CD4-positive, alpha-beta T cell treated with Interleukin-6 for 4 hours (primary cell): ENCODE measurements at regions not wholly inside any gene's neighbourhood (a gene's known extent, or its start where the extent isn't known, plus 50 kb on each side); places are given as distances from the start of the nearest gene placed in this dataset.
"Not testable (repeated sequence)": the region's sequence is repeated elsewhere in the genome, so short reads cannot be mapped to it uniquely, and the experiment has no call there.

Experiments used
- DNase-seq: peaks from one replicate; pipeline ENCODE4 v3.0.0-alpha.2; 2020; ENCODE audit warnings: mixed read lengths

DNA sequence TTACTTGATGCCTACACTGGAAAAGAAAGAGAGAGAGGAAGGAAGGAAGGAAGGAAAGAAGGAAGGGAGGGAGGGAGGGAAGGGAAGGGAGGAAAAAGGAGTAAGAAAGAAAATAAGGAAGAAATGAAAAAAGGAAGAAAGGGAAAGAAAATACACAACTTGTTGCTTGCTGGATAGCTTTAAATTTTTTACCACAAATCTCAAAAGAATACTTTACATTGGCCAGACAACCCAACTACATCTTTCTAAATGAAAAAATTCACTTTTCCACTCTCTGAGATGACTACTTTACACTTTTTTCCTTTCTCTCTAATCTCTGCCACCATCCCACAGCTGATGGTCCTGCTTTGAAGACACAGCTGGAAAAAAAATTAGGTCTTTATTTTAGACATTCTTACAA lies 228.9 kb upstream of the FAM78B start:
- DNase-seq = no peak

DNA sequence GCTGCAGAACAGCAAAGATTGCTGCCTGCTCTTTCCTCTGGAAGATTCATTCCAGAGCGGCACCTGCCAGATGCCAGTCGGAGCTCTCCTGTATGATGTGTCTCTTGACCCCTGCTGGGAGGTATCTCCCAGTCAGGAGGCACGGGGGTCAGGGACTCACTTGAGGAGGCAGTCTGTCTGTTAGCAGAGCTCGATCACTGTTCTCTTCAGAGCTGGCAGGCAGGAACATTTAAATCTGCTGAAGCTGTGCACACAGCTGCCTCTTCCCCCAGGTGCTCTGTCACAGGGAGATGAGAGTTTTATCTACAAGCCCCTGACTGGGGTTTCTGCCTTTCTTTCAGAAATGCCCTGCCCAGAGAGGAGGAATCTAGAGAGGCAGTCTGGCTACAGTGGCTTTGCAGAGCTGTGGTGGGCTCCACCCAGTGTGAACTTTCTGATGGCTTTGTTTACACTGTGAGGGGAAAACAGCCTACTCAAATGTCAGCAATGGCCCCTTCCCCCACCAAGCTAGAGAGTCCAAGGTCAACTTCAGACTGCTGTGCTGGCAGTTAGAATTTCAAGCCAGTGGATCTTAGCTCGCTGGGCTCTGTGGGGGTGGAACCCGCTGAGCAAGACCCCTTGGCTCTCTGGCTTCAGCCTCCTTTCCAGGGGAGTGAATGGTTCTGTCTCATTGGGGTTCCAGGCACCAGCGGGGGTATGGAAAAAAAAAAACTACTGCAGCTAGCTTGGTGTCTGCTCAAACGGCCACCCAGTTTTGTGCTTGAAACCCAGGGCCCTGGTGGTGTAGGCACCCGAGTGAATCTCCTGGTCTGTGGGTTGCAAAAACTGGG lies 242.7 kb upstream of the FAM78B start:
- not testable (repeated sequence) for DNase-seq

DNA sequence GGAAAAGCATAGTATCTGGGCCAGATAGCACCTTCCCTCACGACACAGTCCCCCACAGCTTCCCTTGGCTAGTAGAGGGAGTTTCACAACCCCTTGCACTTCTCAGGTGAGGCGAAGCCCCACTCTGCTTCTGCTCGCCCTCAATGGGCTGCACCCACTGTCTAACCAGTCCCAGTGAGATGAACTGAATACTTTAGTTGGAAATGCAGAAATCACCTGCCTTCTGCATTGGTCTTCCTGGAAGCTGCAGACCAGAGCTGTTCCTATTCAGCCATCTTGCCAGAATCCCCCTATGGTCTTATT lies 243.2 kb upstream of the FAM78B start:
- no peak for DNase-seq

DNA sequence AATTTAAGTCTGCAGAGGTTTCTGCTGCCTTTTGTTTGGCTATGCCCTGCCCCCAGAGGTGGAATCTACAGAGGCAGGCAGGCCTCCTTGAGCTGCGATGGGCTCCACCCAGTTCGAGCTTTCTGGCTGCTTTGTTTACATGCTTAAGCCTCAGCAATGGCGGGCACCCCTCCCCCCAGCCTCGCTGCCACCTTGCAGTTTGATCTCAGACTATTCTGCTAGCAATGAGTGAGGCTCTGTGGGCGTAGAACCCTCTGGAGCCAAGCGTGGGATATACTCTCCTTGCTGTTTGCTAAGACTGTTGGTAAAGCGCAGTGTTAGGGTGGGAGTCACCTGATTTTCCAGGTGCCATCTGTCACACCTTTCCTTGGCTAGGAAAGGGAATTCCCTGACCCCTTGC lies 250.0 kb upstream of the FAM78B start:
- not testable (repeated sequence) for DNase-seq

DNA sequence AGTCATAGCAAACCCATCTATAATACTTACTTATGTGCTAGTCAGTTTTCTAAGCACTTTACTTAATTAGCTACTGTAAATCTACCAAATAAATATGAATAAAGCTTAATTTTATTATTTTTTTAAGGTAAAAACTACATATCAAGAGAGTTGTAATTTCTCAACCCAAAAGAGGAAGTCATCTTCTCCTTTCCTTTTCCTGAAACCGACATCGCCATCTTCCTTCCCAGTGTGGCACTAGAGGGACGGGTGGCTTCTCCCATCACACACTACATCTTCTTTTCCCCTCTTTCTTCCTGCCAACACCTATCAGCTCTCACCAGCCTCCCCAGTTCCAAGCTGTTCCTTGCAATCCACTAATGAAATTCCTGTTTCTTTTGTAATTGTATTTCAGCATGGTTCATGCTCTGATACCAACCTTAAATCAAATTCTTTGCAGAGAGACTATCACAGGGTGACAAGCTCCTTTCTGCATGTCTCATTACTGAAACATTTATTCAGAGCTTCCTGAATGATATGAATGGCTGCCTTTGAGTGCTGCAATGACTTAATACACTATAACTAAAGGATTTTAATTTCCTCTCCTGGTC lies 251.6 kb upstream of the FAM78B start:
- DNase-seq = no peak

DNA sequence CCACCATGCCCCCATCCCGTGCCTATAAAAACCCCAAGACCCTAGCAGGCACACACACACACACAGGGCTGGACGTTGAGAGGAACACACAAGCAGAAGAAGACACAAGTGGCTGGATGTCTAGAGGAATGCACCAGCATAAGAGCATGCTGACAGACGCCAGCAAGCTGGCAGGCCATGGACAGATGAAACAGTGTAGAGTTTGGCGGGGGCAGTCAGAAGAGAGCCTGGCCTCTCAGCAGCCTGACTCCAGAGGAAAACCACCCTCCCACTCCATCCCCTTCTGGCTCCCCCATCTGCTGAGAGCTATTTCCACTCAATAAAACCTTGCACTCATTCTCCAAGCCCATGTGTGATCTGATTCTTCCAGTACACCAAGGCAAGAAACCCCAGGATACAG lies 255.8 kb upstream of the FAM78B start:
- not testable (repeated sequence) for DNase-seq

DNA sequence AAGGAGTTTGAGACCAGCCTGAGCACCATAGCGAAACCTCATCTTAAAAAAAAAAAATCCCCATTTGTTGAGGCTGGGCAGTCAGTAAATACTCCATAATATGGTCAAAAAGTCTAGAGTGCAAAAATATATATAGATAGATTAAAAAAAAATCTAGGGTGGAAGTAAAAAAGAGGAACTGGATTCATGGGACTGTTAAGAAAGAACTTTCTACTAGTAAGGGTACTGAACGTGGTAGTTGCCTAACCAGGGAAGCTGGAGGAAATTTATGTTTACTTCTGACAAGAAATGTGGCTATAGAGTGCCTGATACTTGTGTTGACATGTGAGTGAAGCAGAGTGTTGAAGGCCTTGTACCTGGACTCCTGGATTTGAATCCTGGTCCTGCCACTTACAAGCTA lies 265.9 kb upstream of the FAM78B start:
- no peak for DNase-seq

DNA sequence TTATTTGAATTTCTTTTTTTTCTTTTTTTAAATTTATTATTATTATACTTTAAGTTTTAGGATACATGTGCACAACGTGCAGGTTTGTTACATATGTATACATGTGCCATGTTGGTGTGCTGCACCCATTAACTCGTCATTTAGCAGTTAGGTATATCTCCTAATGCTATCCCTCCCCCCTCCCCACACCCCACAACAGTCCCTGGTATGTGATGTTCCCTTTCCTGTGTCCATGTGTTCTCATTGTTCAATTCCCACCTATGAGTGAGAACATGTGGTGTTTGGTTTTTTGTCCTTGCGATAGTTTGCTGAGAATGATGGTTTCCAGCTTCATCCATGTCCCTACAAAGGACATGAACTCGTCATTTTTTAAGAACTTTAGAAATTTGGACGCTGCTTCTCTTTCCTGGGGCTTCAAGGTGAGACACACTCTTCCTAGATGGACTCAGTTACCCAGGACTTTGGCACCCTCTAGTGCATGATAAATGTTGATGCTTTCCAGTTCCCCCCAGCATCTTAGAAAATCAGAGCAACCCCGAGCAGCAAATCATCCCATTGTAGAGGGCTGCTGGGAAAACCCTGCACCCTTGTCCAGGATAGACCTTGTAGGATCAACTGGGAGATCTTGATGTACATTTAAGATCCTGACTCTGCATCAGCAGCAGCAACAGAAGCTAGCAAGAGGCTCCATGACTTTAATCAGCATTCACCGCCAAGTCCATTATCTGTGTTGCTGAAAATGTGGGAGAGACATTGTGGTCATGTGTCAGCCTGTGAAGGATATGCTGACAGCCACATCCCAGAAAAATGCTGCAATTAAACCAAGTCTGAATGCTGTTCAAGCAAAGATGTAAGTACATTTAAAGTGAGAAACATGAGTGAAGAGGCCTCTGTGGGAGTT lies 266.9 kb upstream of the FAM78B start:
- not testable (repeated sequence) for DNase-seq

DNA sequence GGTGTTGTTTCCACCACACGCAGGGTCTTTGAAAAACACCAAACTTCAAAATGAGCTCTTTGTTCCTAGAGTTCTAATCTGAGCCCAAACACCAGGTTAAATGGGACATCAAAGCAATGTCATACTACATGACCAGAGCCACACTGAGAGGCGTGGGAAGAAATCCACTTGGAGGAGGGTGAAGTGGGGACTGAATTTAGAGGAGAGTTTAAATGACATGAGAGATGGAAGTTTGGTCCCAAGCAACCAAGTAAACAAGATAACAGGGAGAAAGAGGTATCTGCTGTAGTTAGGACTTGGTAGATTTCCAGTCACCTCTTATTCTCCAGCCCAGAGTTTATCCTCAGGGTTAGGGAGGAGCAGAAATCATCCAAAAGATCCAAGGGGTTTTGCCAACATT lies 290.9 kb upstream of the FAM78B start:
- no peak for DNase-seq

DNA sequence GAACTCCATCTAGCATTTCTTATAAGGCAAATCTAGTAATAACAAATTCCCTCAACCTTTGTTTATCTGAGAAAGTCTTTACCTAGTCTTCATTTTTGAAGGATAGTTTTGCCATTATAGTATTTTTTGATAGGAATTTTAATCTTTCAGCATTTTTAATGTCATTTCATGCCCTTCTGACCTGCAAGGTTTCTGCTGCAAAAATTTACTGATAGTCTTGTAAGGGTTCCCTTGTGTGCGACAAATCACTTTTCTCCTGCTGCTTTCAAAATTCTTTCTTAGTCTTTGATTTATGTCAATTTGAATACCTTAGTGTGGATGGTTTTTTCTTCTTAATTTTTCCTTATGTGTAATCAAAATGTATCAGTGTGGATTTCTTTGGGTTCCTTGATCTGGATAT lies 297.5 kb upstream of the FAM78B start:
- DNase-seq = no peak

DNA sequence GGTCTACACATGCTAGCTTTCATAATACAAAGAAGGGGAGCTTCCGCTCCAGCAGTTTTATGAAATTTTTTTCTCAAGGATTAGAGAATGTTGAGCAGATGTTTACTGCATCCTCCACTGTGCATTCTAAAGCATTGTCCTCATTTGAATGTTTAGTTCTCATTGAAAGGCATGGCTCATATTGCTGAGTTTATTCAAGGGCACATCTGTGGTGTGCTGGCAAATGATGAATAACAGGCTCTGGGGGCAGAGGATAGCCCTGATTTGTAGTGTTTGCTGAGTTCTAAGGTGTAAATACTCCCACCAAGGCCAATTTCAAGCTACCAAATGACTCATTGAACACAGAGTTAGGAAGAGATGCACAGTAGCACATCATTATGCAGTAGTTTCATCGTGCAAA lies 303.2 kb upstream of the FAM78B start:
- DNase-seq = no peak

DNA sequence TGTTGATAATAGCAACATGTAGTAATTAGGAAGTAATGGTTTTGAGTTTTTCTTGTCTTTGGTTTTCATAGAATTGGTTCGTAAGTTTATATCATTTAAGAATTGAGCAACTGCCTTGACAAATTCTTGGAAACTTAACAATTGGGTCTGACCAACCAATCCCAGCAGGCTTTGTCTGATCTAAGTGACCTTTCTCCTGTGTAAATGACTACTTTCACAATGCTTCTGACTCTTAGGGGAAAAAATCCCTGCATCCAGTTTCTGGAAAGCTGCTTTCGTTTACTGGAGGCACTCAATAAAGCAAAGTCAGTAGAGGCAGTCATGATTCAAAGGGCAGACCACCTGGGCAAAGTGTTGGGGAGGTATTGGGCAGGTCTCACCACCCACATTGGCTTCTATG lies 303.6 kb upstream of the FAM78B start:
- DNase-seq = no peak

DNA sequence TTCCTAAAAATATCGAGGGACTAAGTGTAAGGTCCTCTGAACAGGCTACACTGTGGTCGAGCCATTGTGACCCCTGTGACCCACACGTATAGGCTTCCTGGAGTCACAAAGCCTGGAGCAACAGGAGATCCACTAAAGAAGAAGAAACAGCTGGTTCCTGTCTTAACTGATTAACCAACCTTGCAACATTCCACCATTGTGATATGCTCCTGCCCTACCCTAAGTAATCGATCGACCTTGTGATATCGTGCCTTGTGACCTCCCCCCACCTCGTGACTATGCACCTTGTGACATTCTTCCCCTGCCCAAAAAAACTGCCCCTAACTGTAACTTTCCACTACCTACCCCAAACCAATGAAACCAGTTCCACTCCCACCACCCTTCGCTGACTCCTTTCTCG lies 304.6 kb upstream of the FAM78B start:
- DNase-seq = no peak

DNA sequence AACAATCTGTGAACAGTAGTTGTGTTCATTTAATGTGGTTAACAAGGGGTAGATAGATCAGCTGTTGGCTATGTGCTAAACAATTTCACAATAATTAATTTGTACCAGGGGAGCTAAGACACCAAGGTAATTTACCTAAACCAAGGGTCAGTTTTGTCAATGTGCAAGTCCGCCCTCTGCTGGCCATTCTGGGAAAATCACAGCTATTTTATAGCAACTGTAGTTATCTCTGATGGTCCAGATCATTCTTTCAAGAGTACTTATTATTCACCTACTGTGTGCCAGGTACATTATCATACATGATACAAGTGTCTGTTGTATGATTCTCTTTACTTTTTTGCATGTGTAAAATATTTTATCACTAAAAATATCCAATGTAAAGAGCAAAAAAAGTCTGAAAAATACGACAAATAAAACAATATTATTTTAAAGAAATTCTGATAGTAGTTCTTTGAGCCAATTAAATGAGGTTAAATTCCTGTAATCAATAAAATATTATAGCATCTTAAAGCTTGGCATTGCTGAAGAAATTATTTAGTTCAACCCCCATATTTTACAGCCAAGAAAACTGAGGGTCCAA lies 312.3 kb upstream of the FAM78B start:
- DNase-seq = peak; percentile 68

DNA sequence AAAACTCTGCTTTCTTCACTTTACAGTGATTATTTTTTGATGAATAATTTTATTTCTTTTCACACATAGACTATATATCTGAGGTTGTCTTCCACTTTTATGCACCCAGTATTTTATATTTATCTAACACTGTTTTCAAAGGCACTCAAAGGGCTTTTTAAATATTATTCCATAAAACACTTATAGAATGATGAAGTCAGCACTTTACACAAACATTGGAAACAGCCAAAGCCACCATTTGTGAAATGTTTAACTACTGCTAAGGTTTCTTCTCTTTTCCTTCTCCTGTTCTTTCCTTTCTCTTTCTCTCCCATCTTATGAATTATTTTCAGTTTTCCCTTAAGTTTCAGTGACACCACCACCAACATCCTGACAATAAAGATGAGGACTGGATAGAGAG lies 317.7 kb upstream of the FAM78B start:
- DNase-seq = no peak

DNA sequence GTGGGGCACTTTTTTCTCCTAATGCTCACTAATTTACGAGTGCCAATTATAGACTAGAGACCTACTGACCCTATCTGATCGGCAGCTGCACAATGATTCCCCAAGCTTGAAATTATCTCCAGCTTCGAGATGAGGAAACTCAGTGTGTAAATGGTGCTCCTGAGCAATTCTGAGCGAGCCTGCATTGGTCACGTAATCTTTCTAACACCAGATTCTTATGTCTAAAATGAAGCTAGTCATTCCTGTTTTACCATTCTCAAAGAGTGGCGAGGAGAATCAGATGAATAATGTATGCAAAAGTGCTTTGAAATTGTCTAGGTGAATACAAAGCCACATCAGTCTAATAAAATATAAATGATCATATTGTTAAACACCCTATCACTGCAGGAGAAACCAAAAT lies 318.1 kb upstream of the FAM78B start:
- no peak for DNase-seq

DNA sequence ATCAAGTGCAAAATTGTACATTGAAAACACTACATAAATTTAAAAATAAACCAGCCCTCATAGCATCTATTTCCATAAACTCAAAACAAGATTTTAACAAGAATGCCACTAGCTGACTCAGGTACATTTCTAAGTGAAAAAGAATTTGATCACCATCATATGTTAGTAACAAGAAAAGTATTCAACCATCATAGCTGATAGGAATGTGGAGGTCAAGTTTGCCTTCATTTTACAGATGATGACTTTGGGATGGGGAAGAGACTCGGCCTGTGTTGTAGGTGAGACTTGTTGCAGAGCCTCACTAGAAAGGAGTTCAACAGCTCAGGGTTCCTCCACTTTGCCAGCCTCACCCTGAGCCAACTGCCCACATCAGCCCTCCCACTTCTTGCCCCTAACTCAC lies 318.8 kb upstream of the FAM78B start:
- no peak for DNase-seq

DNA sequence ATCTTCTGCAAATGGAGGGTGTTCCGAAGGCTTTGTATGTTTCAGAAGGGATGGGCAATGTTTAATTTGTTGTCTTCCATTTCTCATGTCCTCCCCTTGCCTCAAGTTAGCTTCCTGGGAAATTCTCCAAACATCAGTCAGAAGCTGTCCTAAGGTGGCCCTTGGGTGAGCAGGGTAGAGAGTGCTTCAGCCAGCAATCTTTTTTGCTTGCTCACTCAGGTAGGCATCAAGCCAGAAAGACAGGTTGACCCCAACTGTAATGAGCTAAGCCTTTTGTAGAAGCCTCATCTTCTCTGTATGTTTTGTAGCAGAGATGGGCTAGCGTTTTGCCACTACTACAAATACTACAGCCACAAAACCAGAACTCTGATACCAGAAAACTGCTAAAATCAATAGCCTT lies 321.5 kb upstream of the FAM78B start:
- DNase-seq = no peak

DNA sequence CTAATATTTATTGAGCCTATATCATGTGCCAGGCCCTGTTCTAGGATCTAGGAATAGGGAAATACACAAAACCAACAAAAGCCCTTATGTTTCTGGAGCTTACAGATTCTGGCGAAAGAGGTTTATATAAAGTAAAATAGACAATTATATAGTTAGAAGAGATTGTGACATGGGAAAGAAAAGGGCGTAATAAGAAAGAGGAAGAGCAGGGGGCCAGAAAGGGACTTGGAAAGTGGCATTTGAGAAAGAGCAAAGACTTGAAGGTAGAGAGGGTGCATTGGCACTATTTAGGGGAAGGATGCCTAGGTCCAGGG lies 322.5 kb upstream of the FAM78B start:
- no peak for DNase-seq

DNA sequence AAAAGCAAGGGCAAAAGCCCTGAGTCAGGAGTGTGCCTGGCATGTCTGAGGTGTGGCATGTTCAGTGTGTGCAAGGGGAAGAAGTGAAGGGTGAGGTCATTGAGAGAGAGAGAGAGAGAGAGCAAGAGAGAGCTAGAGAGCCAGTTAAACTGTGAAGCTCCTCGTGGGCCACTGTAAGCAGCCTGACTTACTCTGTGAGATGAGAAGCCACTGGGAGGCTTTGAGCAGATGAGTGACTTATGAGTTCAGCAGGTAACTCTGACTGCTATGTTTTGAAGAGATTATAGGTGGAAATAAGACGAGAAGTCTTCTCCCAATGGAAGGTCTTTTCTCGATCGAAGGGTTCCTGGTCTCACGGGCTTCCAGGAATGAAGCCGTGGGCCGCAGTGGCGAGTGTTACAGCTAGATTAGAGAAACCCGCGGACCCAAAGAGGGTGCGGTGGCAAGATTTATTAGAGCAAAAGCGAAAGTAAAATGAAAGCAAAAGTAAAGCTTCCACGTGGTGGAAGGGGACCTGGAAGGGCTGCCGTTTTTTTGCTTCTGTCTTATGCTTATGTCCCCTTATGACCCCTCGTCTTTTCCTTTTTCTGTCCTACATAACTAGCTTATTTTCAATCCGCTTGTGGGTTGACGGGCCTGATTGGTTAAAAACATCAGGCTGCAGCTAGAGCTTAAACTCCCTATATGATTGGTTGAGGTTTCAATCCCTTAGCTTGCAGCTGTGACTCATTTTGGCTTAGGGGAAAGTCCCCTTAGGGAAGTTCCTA lies 323.1 kb upstream of the FAM78B start:
- DNase-seq = peak; percentile 53

DNA sequence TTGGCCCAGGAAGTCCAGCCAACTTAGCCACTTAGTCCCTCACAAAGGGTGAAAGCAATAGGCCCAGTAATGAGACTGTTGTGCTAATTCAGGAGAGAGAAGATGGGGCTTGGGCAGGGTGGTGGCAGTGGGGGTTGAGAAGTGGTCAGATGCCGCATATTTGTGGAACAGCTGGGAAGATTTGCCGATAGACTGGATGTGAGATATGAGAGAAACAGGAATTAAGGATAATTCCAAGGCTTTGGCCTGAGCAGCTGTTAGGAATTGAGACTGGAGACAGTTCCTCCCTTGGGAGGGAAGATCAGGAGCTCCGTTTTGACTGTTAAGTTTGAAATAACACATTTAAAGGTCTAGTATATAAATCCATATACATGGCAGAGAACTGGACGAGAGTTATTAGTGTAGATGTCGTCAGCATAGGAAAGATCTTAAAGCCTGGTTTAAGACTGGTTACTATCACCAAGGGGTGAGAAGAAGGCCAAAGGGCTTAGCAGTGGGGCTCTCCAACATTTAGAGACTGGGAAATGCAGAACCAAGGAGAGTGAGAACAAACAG lies 323.7 kb upstream of the FAM78B start:
- DNase-seq = no peak

DNA sequence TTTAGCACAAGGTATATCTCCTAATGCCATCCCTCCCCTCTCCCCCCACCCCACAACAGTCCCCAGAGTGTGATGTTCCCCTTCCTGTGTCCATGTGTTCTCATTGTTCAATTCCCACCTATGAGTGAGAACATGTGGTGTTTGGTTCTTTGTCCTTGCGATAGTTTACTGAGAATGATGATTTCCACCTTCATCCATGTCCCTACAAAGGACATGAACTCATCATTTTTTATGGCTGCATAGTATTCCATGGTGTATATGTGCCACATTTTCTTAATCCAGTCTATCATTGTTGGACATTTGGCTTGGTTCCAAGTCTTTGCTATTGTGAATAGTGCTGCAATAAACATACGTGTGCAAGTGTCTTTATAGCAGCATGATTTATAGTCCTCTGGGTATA lies 327.0 kb upstream of the FAM78B start:
- DNase-seq = not testable (repeated sequence)

DNA sequence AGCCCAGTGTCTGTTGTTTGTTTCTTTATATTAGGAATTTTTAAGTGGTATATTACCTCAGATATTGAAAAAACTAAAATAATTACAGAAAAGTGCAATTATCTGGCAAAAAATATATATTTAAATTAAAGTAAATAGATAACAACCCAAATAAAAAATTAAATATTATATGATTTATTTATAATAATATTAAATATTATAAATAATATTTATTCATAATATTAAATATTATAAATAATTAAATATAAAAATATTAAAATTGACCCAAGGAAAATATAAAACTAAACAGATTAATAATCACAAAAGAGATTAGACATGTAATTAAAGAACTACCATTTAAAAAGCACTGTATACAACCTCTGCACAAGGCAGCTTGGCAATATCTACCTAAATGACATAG lies 331.9 kb upstream of the POGK start:
- no peak for DNase-seq
